HEK293 (cell line): ENCODE measurements at regions not wholly inside any gene's neighbourhood (a gene's known extent, or its start where the extent isn't known, plus 50 kb on each side); places are given as distances from the start of the nearest gene placed in this dataset.

Experiments
- CTCF ChIA-PET: fragments of 350-600 bp; formaldehyde crosslinking; extraction: SDS; loops from one replicate; lab custom pipeline; 2021; ENCODE audit warnings: antibody characterized with exemption; lab: Yijun Ruan, JAX
- POLR2A ChIA-PET: fragments of 300-600 bp; formaldehyde crosslinking; extraction: SDS; loops from one replicate; lab custom pipeline; 2020; ENCODE audit warnings: antibody characterized with exemption, inconsistent platforms; lab: Yijun Ruan, JAX
- H3K27ac ChIP-seq: fragments of 200-500 bp; sonication (Bioruptor generic); 2 replicates; pipeline ENCODE4 v1.5.1; 2014; ENCODE audit warnings: low read depth, low read length, control low read depth, inconsistent platforms; ENCODE audit errors: extremely low read depth
- H3K36me3 ChIP-seq, 2 experiments: fragments of 200-500 bp in 1 of 2; sonication (Bioruptor generic) in 1 of 2; 1 replicate in 1 of 2; 2 replicates in 1 of 2; pipeline ENCODE4 v1.5.1; 2014 to 2017; ENCODE audit warnings: inconsistent platforms in 2 of 2, low read length in 2 of 2; ENCODE audit not compliant: control insufficient read depth in 2 of 2, insufficient read depth in 1 of 2
- H3K4me1 ChIP-seq: fragments of 200-500 bp; sonication (Bioruptor generic); 2 replicates; pipeline ENCODE4 v1.5.1; 2014; ENCODE audit warnings: mild to moderate bottlenecking, low read length, inconsistent platforms; ENCODE audit not compliant: control insufficient read depth, insufficient read depth
- H3K4me3 ChIP-seq: 2 replicates; pipeline ENCODE4 v1.5.1; 2011; ENCODE audit warnings: low read depth, mild to moderate bottlenecking, control low read depth, low read length, moderate library complexity
- H3K9me3 ChIP-seq: fragments of 200-500 bp; sonication (Bioruptor generic); 2 replicates; pipeline ENCODE4 v1.5.1; 2014; ENCODE audit warnings: low read depth, low read length, inconsistent platforms; ENCODE audit not compliant: control insufficient read depth, insufficient read depth
- PATZ1 ChIP-seq: fragments of 450-650 bp; formaldehyde crosslinking; IDR thresholded peaks from 2 replicates; pipeline ENCODE4 v1.5.1; 2016; ENCODE audit warnings: missing biosample characterization, missing genetic modification characterization
- PBX3 ChIP-seq: sonication (generic); formaldehyde crosslinking; IDR thresholded peaks from 2 replicates; pipeline ENCODE4 v1.8.1; 2022; ENCODE audit warnings: mild to moderate bottlenecking, moderate library complexity, missing genetic modification reagents
- ZBTB17 ChIP-seq: fragments of 450-650 bp; formaldehyde crosslinking; IDR thresholded peaks from 2 replicates; pipeline ENCODE4 v1.5.1; 2016; ENCODE audit warnings: missing biosample characterization, missing genetic modification characterization
- ZNF114 ChIP-seq: fragments of 450-650 bp; formaldehyde crosslinking; IDR thresholded peaks from 2 replicates; pipeline ENCODE4 v1.5.0; 2017; ENCODE audit warnings: missing biosample characterization, missing genetic modification characterization
- ZNF121 ChIP-seq: fragments of 450-650 bp; formaldehyde crosslinking; IDR thresholded peaks from 2 replicates; pipeline ENCODE4 v1.5.1; 2016; ENCODE audit warnings: missing biosample characterization, missing genetic modification characterization
- ZNF221 ChIP-seq: fragments of 450-650 bp; formaldehyde crosslinking; IDR thresholded peaks from 2 replicates; pipeline ENCODE4 v1.5.1; 2017; ENCODE audit warnings: missing biosample characterization, missing genetic modification characterization, borderline replicate concordance
- ZNF423 ChIP-seq: fragments of 450-650 bp; formaldehyde crosslinking; IDR thresholded peaks from 2 replicates; pipeline ENCODE4 v1.5.1; 2016; ENCODE audit warnings: missing biosample characterization, missing genetic modification characterization
- ZNF518A ChIP-seq: fragments of 450-650 bp; formaldehyde crosslinking; conservative IDR thresholded peaks from 2 replicates; pipeline ENCODE4 v1.5.1; 2016; ENCODE audit warnings: low read depth, missing biosample characterization, missing genetic modification characterization
- ZNF521 ChIP-seq: fragments of 450-650 bp; formaldehyde crosslinking; IDR thresholded peaks from 2 replicates; pipeline ENCODE4 v1.5.1; 2017; ENCODE audit warnings: missing biosample characterization, mild to moderate bottlenecking, missing genetic modification characterization
- ZNF558 ChIP-seq: fragments of 450-650 bp; formaldehyde crosslinking; IDR thresholded peaks from 2 replicates; pipeline ENCODE4 v1.5.1; 2016; ENCODE audit warnings: missing biosample characterization, missing genetic modification characterization
- ZNF580 ChIP-seq: fragments of 450-650 bp; formaldehyde crosslinking; IDR thresholded peaks from 2 replicates; pipeline ENCODE4 v1.5.1; 2016; ENCODE audit warnings: missing biosample characterization, missing genetic modification characterization
- ZNF596 ChIP-seq: fragments of 450-650 bp; IDR thresholded peaks from 2 replicates; pipeline ENCODE4 v1.5.0; 2018; ENCODE audit warnings: missing biosample characterization, mild to moderate bottlenecking, missing genetic modification characterization, moderate library complexity
- ZNF837 ChIP-seq: fragments of 450-650 bp; formaldehyde crosslinking; IDR thresholded peaks from 2 replicates; pipeline ENCODE4 v1.5.1; 2016; ENCODE audit warnings: missing biosample characterization, missing genetic modification characterization
- ZSCAN30 ChIP-seq: fragments of 450-650 bp; IDR thresholded peaks from 2 replicates; pipeline ENCODE4 v1.5.1; 2018; ENCODE audit warnings: missing biosample characterization, mild to moderate bottlenecking, missing genetic modification characterization, moderate library complexity
- TF ChIP-seq, protein P1 (sequence below): fragments of 450-650 bp; formaldehyde crosslinking; IDR thresholded peaks from 2 replicates; pipeline ENCODE4 v1.5.1; 2016; ENCODE audit warnings: missing biosample characterization, missing genetic modification characterization
- TF ChIP-seq, protein P2 (sequence below): fragments of 450-650 bp; formaldehyde crosslinking; IDR thresholded peaks from 2 replicates; pipeline ENCODE4 v1.5.1; 2016; ENCODE audit warnings: missing biosample characterization, missing genetic modification characterization, borderline replicate concordance
- TF ChIP-seq, protein P3 (sequence below): fragments of 450-650 bp; formaldehyde crosslinking; IDR thresholded peaks from 2 replicates; pipeline ENCODE4 v1.5.1; 2016; ENCODE audit warnings: missing biosample characterization, missing genetic modification characterization

GRCh38 chr5:33328818-33329217 is 111.9 kb upstream of the TARS1 start:
- peaks cover 12% of the 10 kb centered on the region for H3K4me1 ChIP-seq
- no peak overlapping the region for H3K4me3 ChIP-seq
- ChIA-PET POLR2A (no interaction called here), CTCF (interaction anchor here (1.0 kb wide), 1 partner anchor 315 kb away, joined by 6 read pairs; no protein-coding TSS in a partner anchor)
- H3K36me3 ChIP-seq = no peaks in the 10 kb centered on the region
- TF ChIP-seq ZNF221 (tag by site-specific recombination) (no peak), ZNF423 (tag by site-specific recombination) (no peak), PATZ1 (tag by site-specific recombination) (no peak), ZNF114 (tag by site-specific recombination) (no peak), ZSCAN30 (tag by site-specific recombination) (0 out of 2 replicates have a peak, but pooled peaks have one; percentile 18), ZNF518A (tag by site-specific recombination) (no peak), ZNF596 (tag by site-specific recombination) (no peak)
- TF ChIP-seq, protein P1, sequence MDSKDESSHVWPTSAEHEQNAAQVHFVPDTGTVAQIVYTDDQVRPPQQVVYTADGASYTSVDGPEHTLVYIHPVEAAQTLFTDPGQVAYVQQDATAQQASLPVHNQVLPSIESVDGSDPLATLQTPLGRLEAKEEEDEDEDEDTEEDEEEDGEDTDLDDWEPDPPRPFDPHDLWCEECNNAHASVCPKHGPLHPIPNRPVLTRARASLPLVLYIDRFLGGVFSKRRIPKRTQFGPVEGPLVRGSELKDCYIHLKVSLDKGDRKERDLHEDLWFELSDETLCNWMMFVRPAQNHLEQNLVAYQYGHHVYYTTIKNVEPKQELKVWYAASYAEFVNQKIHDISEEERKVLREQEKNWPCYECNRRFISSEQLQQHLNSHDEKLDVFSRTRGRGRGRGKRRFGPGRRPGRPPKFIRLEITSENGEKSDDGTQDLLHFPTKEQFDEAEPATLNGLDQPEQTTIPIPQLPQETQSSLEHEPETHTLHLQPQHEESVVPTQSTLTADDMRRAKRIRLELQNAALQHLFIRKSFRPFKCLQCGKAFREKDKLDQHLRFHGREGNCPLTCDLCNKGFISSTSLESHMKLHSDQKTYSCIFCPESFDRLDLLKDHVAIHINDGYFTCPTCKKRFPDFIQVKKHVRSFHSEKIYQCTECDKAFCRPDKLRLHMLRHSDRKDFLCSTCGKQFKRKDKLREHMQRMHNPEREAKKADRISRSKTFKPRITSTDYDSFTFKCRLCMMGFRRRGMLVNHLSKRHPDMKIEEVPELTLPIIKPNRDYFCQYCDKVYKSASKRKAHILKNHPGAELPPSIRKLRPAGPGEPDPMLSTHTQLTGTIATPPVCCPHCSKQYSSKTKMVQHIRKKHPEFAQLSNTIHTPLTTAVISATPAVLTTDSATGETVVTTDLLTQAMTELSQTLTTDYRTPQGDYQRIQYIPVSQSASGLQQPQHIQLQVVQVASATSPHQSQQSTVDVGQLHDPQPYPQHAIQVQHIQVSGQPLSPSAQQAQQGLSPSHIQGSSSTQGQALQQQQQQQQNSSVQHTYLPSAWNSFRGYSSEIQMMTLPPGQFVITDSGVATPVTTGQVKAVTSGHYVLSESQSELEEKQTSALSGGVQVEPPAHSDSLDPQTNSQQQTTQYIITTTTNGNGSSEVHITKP (tag by site-specific recombination) = peak; percentile 31
- no peaks in the 10 kb centered on the region for H3K9me3 ChIP-seq
- H3K27ac ChIP-seq = no peak overlapping the region

DNA sequence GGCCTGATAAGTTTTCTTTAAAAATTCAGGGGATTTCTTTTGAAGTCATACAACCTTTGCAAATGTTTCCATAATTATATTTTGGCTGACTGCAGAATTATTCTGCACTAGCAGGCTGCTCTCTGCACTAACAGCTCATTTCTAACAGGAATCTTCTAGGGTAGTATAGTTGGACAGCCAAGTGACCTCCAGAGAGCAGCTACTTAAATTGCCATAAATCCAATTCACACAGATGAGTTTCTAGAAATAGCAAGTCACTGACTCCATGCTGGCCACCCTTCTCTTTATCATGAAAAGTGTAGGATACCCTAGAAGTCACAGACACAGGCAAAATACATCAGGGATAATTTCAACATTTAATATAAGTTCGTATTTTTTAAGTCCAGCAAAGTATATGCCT is 110.9 kb upstream of the TARS1 start:
- H3K9me3 ChIP-seq = no peaks in the 10 kb centered on the region; the same call in 1 of the 2 replicates
- no peak overlapping the region for H3K27ac ChIP-seq
- ChIA-PET POLR2A (no interaction called here), CTCF (no interaction called here)
- H3K4me1 ChIP-seq = peaks cover 12% of the 10 kb centered on the region
- no peaks in the 10 kb centered on the region for H3K36me3 ChIP-seq
- no peak overlapping the region for H3K4me3 ChIP-seq
- TF ChIP-seq, protein P2, sequence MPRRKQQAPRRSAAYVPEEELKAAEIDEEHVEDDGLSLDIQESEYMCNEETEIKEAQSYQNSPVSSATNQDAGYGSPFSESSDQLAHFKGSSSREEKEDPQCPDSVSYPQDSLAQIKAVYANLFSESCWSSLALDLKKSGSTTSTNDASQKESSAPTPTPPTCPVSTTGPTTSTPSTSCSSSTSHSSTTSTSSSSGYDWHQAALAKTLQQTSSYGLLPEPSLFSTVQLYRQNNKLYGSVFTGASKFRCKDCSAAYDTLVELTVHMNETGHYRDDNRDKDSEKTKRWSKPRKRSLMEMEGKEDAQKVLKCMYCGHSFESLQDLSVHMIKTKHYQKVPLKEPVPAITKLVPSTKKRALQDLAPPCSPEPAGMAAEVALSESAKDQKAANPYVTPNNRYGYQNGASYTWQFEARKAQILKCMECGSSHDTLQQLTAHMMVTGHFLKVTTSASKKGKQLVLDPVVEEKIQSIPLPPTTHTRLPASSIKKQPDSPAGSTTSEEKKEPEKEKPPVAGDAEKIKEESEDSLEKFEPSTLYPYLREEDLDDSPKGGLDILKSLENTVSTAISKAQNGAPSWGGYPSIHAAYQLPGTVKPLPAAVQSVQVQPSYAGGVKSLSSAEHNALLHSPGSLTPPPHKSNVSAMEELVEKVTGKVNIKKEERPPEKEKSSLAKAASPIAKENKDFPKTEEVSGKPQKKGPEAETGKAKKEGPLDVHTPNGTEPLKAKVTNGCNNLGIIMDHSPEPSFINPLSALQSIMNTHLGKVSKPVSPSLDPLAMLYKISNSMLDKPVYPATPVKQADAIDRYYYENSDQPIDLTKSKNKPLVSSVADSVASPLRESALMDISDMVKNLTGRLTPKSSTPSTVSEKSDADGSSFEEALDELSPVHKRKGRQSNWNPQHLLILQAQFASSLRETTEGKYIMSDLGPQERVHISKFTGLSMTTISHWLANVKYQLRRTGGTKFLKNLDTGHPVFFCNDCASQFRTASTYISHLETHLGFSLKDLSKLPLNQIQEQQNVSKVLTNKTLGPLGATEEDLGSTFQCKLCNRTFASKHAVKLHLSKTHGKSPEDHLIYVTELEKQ (tag by site-specific recombination) = no peak
- TF ChIP-seq ZNF558 (tag by site-specific recombination) (no peak), ZBTB17 (tag by site-specific recombination) (no peak), PBX3 (no peak), ZNF580 (no peak), ZNF521 (tag by site-specific recombination) (no peak), ZNF837 (no peak), ZNF121 (tag by site-specific recombination) (no peak)
- TF ChIP-seq, protein P3, sequence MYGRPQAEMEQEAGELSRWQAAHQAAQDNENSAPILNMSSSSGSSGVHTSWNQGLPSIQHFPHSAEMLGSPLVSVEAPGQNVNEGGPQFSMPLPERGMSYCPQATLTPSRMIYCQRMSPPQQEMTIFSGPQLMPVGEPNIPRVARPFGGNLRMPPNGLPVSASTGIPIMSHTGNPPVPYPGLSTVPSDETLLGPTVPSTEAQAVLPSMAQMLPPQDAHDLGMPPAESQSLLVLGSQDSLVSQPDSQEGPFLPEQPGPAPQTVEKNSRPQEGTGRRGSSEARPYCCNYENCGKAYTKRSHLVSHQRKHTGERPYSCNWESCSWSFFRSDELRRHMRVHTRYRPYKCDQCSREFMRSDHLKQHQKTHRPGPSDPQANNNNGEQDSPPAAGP (tag by site-specific recombination) = no peak
